HepG2 (cell line): ENCODE measurements at regions not wholly inside any gene's neighbourhood (a gene's known extent, or its start where the extent isn't known, plus 50 kb on each side); places are given as distances from the start of the nearest gene placed in this dataset.
A peak's percentile ranks its signal among the peaks of the same experiment; 100 is the strongest.

Experiments
- ATM ChIP-seq: fragments of 450-650 bp; IDR thresholded peaks from 2 replicates; pipeline ENCODE4 v1.7.1; 2017; ENCODE audit warnings: mild to moderate bottlenecking, borderline replicate concordance
- DPF2 ChIP-seq: sonication (generic); formaldehyde crosslinking; IDR thresholded peaks from 2 replicates; pipeline ENCODE4 v1.4.0; 2020; ENCODE audit warnings: mild to moderate bottlenecking, low read depth, missing genetic modification reagents, borderline replicate concordance
- FOXC1 ChIP-seq: sonication (generic); formaldehyde crosslinking; IDR thresholded peaks from 2 replicates; pipeline ENCODE4 v1.8.0; 2022; ENCODE audit warnings: mild to moderate bottlenecking, missing genetic modification reagents, borderline replicate concordance
- JARID2 ChIP-seq: sonication (generic); formaldehyde crosslinking; IDR thresholded peaks from 2 replicates; pipeline ENCODE4 v1.8.1; 2023; ENCODE audit warnings: missing genetic modification reagents, inconsistent platforms; ENCODE audit not compliant: insufficient replicate concordance
- RBAK ChIP-seq: sonication (generic); formaldehyde crosslinking; IDR thresholded peaks from 2 replicates; pipeline ENCODE4 v1.5.1; 2020; ENCODE audit warnings: mild to moderate bottlenecking, missing genetic modification reagents
- SMARCE1 ChIP-seq: fragments of 450-650 bp; IDR thresholded peaks from 2 replicates; pipeline ENCODE4 v1.6.1; 2017; ENCODE audit warnings: borderline replicate concordance
- TCF7L2 ChIP-seq: IDR thresholded peaks from 2 replicates; pipeline ENCODE4 v1.6.1; 2011; ENCODE audit warnings: mild to moderate bottlenecking, low read depth, low read length, moderate library complexity
- TOE1 ChIP-seq: sonication (generic); formaldehyde crosslinking; IDR thresholded peaks from 2 replicates; pipeline ENCODE4 v1.4.0; 2020; ENCODE audit warnings: mild to moderate bottlenecking, missing genetic modification reagents
- ZFP1 ChIP-seq: IDR thresholded peaks from 2 replicates; pipeline ENCODE4 v1.6.1; 2016
- ZNF790 ChIP-seq: sonication (generic); formaldehyde crosslinking; IDR thresholded peaks from 2 replicates; pipeline ENCODE4 v1.8.0; 2022; ENCODE audit warnings: missing genetic modification reagents, mild to moderate bottlenecking, borderline replicate concordance
- ZNF850 ChIP-seq: sonication (generic); formaldehyde crosslinking; conservative IDR thresholded peaks from 2 replicates; pipeline ENCODE4 v1.9.0; 2021; ENCODE audit warnings: mild to moderate bottlenecking, missing genetic modification reagents
- TF ChIP-seq, protein P1 (sequence below): sonication (generic); formaldehyde crosslinking; IDR thresholded peaks from 2 replicates; pipeline ENCODE4 v1.4.0; 2020; ENCODE audit warnings: mild to moderate bottlenecking, missing genetic modification reagents
- TF ChIP-seq, protein P2 (sequence below): sonication (generic); formaldehyde crosslinking; IDR thresholded peaks from 2 replicates; pipeline ENCODE4 v1.4.0; 2020; ENCODE audit warnings: missing genetic modification reagents, low read depth, mild to moderate bottlenecking, borderline replicate concordance
- TF ChIP-seq, protein P3 (sequence below): sonication (generic); formaldehyde crosslinking; IDR thresholded peaks from 2 replicates; pipeline ENCODE4 v1.5.0; 2020; ENCODE audit warnings: missing genetic modification reagents, mild to moderate bottlenecking, borderline replicate concordance
- TF ChIP-seq, protein P4 (sequence below): sonication (generic); formaldehyde crosslinking; IDR thresholded peaks from 2 replicates; pipeline ENCODE4 v1.4.0; 2020; ENCODE audit warnings: mild to moderate bottlenecking, missing genetic modification reagents
- TF ChIP-seq, protein P5 (sequence below): sonication (generic); formaldehyde crosslinking; IDR thresholded peaks from 2 replicates; pipeline ENCODE4 v1.5.1; 2020; ENCODE audit warnings: mild to moderate bottlenecking, missing genetic modification reagents

DNA sequence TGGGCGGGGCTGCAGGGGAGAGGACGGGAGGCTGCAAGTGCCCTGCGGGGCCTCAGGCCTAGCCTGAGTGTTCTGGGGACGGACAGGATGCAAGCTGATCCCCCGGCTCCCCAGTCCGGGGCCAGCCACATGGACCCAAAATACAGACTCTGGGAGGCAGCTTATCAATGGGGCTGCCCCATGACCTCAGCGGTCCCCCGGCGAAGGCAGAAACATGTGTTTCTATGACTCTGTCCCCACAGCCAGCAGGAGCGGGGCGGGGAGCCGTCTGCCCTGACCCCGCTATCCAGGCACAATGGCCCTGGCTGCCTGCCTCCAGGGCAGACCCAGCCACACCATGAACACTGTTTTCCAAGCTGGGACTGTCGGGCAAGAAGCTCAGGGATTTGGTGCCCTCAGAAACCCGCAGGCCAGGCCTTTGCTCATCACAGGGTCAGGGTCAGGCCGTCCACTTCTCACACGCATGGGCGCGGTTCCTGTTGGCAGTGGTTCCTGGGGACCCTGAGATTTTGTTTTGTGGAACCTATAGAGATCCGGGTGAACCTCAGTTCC lies 75.0 kb downstream of the RFLNA start (continued):
- TF ChIP-seq, protein P1, sequence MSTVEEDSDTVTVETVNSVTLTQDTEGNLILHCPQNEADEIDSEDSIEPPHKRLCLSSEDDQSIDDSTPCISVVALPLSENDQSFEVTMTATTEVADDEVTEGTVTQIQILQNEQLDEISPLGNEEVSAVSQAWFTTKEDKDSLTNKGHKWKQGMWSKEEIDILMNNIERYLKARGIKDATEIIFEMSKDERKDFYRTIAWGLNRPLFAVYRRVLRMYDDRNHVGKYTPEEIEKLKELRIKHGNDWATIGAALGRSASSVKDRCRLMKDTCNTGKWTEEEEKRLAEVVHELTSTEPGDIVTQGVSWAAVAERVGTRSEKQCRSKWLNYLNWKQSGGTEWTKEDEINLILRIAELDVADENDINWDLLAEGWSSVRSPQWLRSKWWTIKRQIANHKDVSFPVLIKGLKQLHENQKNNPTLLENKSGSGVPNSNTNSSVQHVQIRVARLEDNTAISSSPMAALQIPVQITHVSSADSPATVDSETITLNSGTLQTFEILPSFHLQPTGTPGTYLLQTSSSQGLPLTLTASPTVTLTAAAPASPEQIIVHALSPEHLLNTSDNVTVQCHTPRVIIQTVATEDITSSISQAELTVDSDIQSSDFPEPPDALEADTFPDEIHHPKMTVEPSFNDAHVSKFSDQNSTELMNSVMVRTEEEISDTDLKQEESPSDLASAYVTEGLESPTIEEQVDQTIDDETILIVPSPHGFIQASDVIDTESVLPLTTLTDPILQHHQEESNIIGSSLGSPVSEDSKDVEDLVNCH (CRISPR knock-in tag) = no peak
- no peak for TF ChIP-seq ZNF790 (CRISPR knock-in tag)
- TF ChIP-seq, protein P2, sequence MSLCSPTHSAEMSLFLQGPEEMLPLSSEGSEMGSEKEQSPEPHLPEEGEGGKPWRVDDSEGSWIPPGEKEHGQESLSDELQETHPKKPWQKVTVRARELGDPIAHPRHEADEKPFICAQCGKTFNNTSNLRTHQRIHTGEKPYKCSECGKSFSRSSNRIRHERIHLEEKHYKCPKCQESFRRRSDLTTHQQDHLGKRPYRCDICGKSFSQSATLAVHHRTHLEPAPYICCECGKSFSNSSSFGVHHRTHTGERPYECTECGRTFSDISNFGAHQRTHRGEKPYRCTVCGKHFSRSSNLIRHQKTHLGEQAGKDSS = peak; percentile 17; the same call in 1 of the 2 replicates
- TF ChIP-seq JARID2 = no peak
- TF ChIP-seq, protein P3, sequence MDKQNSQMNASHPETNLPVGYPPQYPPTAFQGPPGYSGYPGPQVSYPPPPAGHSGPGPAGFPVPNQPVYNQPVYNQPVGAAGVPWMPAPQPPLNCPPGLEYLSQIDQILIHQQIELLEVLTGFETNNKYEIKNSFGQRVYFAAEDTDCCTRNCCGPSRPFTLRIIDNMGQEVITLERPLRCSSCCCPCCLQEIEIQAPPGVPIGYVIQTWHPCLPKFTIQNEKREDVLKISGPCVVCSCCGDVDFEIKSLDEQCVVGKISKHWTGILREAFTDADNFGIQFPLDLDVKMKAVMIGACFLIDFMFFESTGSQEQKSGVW = no peak
- no peak for TF ChIP-seq TCF7L2
- TF ChIP-seq DPF2 (CRISPR knock-in tag) = peak; percentile 49; the same call in 1 of the 2 replicates
- TF ChIP-seq TOE1 (CRISPR knock-in tag) = no peak
- no peak for TF ChIP-seq SMARCE1
- no peak for TF ChIP-seq RBAK (CRISPR knock-in tag)
- TF ChIP-seq ATM = no peak
- no peak for TF ChIP-seq FOXC1 (CRISPR knock-in tag)
- TF ChIP-seq, protein P4, sequence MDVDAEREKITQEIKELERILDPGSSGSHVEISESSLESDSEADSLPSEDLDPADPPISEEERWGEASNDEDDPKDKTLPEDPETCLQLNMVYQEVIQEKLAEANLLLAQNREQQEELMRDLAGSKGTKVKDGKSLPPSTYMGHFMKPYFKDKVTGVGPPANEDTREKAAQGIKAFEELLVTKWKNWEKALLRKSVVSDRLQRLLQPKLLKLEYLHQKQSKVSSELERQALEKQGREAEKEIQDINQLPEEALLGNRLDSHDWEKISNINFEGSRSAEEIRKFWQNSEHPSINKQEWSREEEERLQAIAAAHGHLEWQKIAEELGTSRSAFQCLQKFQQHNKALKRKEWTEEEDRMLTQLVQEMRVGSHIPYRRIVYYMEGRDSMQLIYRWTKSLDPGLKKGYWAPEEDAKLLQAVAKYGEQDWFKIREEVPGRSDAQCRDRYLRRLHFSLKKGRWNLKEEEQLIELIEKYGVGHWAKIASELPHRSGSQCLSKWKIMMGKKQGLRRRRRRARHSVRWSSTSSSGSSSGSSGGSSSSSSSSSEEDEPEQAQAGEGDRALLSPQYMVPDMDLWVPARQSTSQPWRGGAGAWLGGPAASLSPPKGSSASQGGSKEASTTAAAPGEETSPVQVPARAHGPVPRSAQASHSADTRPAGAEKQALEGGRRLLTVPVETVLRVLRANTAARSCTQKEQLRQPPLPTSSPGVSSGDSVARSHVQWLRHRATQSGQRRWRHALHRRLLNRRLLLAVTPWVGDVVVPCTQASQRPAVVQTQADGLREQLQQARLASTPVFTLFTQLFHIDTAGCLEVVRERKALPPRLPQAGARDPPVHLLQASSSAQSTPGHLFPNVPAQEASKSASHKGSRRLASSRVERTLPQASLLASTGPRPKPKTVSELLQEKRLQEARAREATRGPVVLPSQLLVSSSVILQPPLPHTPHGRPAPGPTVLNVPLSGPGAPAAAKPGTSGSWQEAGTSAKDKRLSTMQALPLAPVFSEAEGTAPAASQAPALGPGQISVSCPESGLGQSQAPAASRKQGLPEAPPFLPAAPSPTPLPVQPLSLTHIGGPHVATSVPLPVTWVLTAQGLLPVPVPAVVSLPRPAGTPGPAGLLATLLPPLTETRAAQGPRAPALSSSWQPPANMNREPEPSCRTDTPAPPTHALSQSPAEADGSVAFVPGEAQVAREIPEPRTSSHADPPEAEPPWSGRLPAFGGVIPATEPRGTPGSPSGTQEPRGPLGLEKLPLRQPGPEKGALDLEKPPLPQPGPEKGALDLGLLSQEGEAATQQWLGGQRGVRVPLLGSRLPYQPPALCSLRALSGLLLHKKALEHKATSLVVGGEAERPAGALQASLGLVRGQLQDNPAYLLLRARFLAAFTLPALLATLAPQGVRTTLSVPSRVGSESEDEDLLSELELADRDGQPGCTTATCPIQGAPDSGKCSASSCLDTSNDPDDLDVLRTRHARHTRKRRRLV (CRISPR knock-in tag) = no peak
- TF ChIP-seq ZNF850 (CRISPR knock-in tag) = no peak
- 0 out of 2 replicates have a peak, but pooled peaks have one; percentile 12 for TF ChIP-seq ZFP1 (CRISPR knock-in tag)
- TF ChIP-seq, protein P5, sequence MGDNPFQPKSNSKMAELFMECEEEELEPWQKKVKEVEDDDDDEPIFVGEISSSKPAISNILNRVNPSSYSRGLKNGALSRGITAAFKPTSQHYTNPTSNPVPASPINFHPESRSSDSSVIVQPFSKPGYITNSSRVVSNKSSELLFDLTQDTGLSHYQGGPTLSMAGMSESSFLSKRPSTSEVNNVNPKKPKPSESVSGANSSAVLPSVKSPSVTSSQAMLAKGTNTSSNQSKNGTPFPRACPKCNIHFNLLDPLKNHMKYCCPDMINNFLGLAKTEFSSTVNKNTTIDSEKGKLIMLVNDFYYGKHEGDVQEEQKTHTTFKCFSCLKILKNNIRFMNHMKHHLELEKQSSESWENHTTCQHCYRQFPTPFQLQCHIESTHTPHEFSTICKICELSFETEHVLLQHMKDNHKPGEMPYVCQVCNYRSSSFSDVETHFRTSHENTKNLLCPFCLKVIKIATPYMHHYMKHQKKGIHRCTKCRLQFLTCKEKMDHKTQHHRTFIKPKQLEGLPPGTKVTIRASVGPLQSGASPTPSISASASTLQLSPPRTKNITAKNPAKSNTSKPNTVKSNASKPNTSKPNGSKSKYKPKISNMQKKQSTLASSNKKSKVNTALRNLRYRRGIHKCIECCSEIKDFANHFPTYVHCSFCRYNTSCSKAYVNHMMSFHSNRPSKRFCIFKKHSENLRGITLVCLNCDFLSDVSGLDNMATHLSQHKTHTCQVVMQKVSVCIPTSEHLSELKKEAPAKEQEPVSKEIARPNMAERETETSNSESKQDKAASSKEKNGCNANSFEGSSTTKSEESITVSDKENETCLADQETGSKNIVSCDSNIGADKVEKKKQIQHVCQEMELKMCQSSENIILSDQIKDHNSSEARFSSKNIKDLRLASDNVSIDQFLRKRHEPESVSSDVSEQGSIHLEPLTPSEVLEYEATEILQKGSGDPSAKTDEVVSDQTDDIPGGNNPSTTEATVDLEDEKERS = no peak
